ENCODE measurements at regions not wholly inside any gene's neighbourhood (a gene's known extent, or its start where the extent isn't known, plus 50 kb on each side); places are given as distances from the start of the nearest gene placed in this dataset.
"Not testable (repeated sequence)": the region's sequence is repeated elsewhere in the genome, so short reads cannot be mapped to it uniquely, and the experiment has no call there.

DNA sequence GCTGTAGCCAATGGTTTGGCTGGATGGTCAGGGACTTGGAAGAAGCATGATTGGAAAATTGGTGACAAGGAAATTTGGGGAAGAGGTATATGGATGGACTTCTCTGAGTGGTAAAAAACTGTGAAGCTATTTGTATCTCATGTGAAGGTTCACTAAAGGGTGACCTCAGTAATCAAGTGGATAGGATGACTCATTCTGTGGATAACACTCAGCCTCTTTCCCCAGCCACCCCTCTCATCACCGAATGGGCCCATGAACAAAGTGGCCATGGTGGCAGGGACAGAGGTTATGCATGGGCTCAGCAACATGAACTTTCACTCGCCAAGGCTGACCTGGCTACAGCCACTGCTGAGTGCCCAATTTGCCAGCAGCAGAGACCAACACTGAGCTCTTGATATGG lies 127.3 kb upstream of the ZC3H12C start:
- TF ChIP-seq, protein P1, sequence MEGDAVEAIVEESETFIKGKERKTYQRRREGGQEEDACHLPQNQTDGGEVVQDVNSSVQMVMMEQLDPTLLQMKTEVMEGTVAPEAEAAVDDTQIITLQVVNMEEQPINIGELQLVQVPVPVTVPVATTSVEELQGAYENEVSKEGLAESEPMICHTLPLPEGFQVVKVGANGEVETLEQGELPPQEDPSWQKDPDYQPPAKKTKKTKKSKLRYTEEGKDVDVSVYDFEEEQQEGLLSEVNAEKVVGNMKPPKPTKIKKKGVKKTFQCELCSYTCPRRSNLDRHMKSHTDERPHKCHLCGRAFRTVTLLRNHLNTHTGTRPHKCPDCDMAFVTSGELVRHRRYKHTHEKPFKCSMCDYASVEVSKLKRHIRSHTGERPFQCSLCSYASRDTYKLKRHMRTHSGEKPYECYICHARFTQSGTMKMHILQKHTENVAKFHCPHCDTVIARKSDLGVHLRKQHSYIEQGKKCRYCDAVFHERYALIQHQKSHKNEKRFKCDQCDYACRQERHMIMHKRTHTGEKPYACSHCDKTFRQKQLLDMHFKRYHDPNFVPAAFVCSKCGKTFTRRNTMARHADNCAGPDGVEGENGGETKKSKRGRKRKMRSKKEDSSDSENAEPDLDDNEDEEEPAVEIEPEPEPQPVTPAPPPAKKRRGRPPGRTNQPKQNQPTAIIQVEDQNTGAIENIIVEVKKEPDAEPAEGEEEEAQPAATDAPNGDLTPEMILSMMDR (IDR thresholded peaks at IDR 0.05; ENCODE audit: poor library complexity): not testable (repeated sequence)
- TF ChIP-seq EZH2 (IDR thresholded peaks at IDR 0.05; ENCODE audit: borderline replicate concordance); EZH2phosphoT487 (IDR thresholded peaks at IDR 0.05; ENCODE audit: low read depth, severe bottlenecking, unreplicated experiment): not testable (repeated sequence)
